GM12878 (cell line): ENCODE measurements at regions not wholly inside any gene's neighbourhood (a gene's known extent, or its start where the extent isn't known, plus 50 kb on each side); places are given as distances from the start of the nearest gene placed in this dataset.

Experiments
- ATAC-seq: fragments of 200-7000 bp; cut with Tn5 transposase; 3 replicates; pipeline ENCODE4 v1.9.1; 2020; ENCODE audit warnings: mild to moderate bottlenecking, moderate library complexity
- BruUV-seq: library from RNA; stranded (reverse); fragments of 400-500 nt; replicated peaks from 2 replicates; lab custom pipeline; 2021; lab: Mats Ljungman, UMichigan
- CTCF ChIA-PET: fragments of 300-600 bp; sonication (Branson Sonifier 250); formaldehyde crosslinking; extraction: SDS; loops from one replicate; lab custom pipeline; 2021; ENCODE audit warnings: inconsistent platforms; lab: Yijun Ruan, JAX
- POLR2A ChIA-PET: fragments of 350-600 bp; formaldehyde crosslinking; extraction: SDS; loops from one replicate; lab custom pipeline; 2021; ENCODE audit warnings: inconsistent platforms; lab: Charles Lee
- RAD21 ChIA-PET: fragments of 300-600 bp; sonication (Branson Sonifier 250); formaldehyde crosslinking; loops from one replicate; lab custom pipeline; 2023; ENCODE audit warnings: antibody characterized with exemption; ENCODE audit not compliant: unreplicated experiment; lab: Charles Lee
- SMC1A ChIA-PET: fragments of 300-600 bp; sonication (Branson Sonifier 250); formaldehyde crosslinking; loops from one replicate; lab custom pipeline; 2023; ENCODE audit not compliant: unreplicated experiment, uncharacterized antibody; lab: Charles Lee
- DNase-seq: peaks from one replicate; pipeline ENCODE4 v3.0.0-alpha.2; 2011; ENCODE audit warnings: low read depth, low spot score
- FAIRE-seq: peaks from 3 replicates; lab custom pipeline; 2011; peaks lifted over from hg19 to GRCh38; lab: Jason Lieb, UNC
- H2AFZ ChIP-seq: 2 replicates; pipeline ENCODE4 v1.6.0; 2011; ENCODE audit warnings: low read depth, low read length, control low read depth; ENCODE audit not compliant: control insufficient read depth
- H3K27ac ChIP-seq: 2 replicates; pipeline ENCODE4 v1.5.1; 2011; ENCODE audit warnings: control low read depth; ENCODE audit not compliant: control insufficient read depth, insufficient read depth
- H3K27me3 ChIP-seq, 2 experiments: replicated peaks in 1 of 2; 2 replicates each; pipeline versions ENCODE4 v1.6.0 to v1.6.1; 2011; ENCODE audit warnings: low read length in 1 of 2; ENCODE audit not compliant: control insufficient read depth in 2 of 2, insufficient read depth in 2 of 2
- H3K36me3 ChIP-seq, 2 experiments: 2 replicates each; pipeline ENCODE4 v1.5.1; 2011; ENCODE audit warnings: low read length in 1 of 2; ENCODE audit not compliant: control insufficient read depth in 2 of 2, insufficient read depth in 2 of 2
- H3K4me1 ChIP-seq: 2 replicates; pipeline ENCODE4 v1.6.1; 2011; ENCODE audit warnings: mild to moderate bottlenecking, low read length, moderate library complexity, mixed read lengths; ENCODE audit not compliant: control insufficient read depth, insufficient read depth
- H3K4me2 ChIP-seq: 2 replicates; pipeline ENCODE4 v1.6.0; 2011; ENCODE audit warnings: control low read depth; ENCODE audit not compliant: control insufficient read depth, insufficient read depth
- H3K4me3 ChIP-seq: fragments of 200-600 bp; sonication (generic); 2 replicates; pipeline ENCODE4 v1.5.1; 2016
- H3K79me2 ChIP-seq: 2 replicates; pipeline ENCODE4 v1.6.0; 2011; ENCODE audit warnings: low read length; ENCODE audit not compliant: control insufficient read depth, insufficient read depth
- H3K9ac ChIP-seq: 2 replicates; pipeline ENCODE4 v1.8.0; 2011; ENCODE audit warnings: low read length, control low read depth, mixed read lengths; ENCODE audit not compliant: control insufficient read depth, insufficient read depth
- H3K9me3 ChIP-seq: replicated peaks from 3 replicates; pipeline ENCODE4 v1.5.1; 2011; ENCODE audit warnings: mild to moderate bottlenecking, low read length; ENCODE audit not compliant: control insufficient read depth, insufficient read depth
- H4K20me1 ChIP-seq: 2 replicates; pipeline ENCODE4 v1.6.0; 2011; ENCODE audit not compliant: control insufficient read depth, insufficient read depth
- CHD2 ChIP-seq: IDR thresholded peaks from 2 replicates; pipeline ENCODE4 v1.6.1; 2011; ENCODE audit warnings: low read depth, low read length, improper control_type of control experiment, borderline replicate concordance
- JUND ChIP-seq: IDR thresholded peaks from 2 replicates; pipeline ENCODE4 v1.6.1; 2012; ENCODE audit warnings: low read depth, mild to moderate bottlenecking, low read length, improper control_type of control experiment, moderate library complexity
- MAX ChIP-seq: IDR thresholded peaks from 2 replicates; pipeline ENCODE4 v1.6.1; 2012; ENCODE audit warnings: low read depth, low read length, improper control_type of control experiment
- SUPT20H ChIP-seq: IDR thresholded peaks from 2 replicates; pipeline ENCODE4 v1.6.1; 2011; ENCODE audit warnings: low read depth, mild to moderate bottlenecking, low read length, moderate library complexity, borderline replicate concordance; ENCODE audit not compliant: control insufficient read depth
- ZNF217 ChIP-seq: fragments of 450-650 bp; IDR thresholded peaks from 2 replicates; pipeline ENCODE4 v1.6.1; 2017; ENCODE audit warnings: antibody characterized with exemption, mild to moderate bottlenecking
- WGBS: methylation state at CpG from one replicate; pipeline ENCODE4 v1.1.6; 2016; ENCODE audit warnings: low lambda C conversion rate; ENCODE audit not compliant: insufficient replicate concordance, insufficient coverage; ENCODE audit errors: missing lambda C conversion rate; 5-methylcytosine and 5-hydroxymethylcytosine counted together
- in situ Hi-C: fragments of 300-500 bp; cut with MboI; formaldehyde crosslinking; loops from 9 replicates; pipeline ENCODE4 v1.14.3; 2018; ENCODE audit warnings: mixed read lengths
- intact Hi-C: fragments of 100-400 bp; cut with micrococcal nuclease; formaldehyde crosslinking; loops from one replicate; pipeline ENCODE4 v1.14.2; 2022; ENCODE audit not compliant: unreplicated experiment

GRCh38 chr3:73204841-73205240 lies 143.4 kb downstream of the EBLN2 start:
- SMC1A ChIA-PET = no interaction called here
- H3K4me3 ChIP-seq = no peak overlapping the region

GRCh38 chr3:73206030-73206429 lies 144.6 kb downstream of the EBLN2 start:
- Histone ChIP-seq H3K27me3 (peaks cover 0 to under 1% of the 10 kb centered on the region in 2 experiments; a peak in 2 of 4 replicates), H2AFZ (no peak overlapping the region), H4K20me1 (no peaks in the 10 kb centered on the region), H3K36me3 (no peaks in the 10 kb centered on the region), H3K4me2 (no peak overlapping the region), H3K9ac (no peak overlapping the region), H3K9me3 (no peaks in the 10 kb centered on the region), H3K4me3 (no peak overlapping the region), H3K4me1 (no peaks in the 10 kb centered on the region), H3K27ac (no peak overlapping the region), H3K79me2 (no peaks in the 10 kb centered on the region)
- FAIRE-seq (no peak), ATAC-seq (no peak), DNase-seq (no peak)
- ChIA-PET SMC1A (interaction anchor here (1.0 kb wide), 1 partner anchor 8 kb away, joined by 4 read pairs; no protein-coding TSS in a partner anchor), RAD21 (no interaction called here), CTCF (no interaction called here), POLR2A (no interaction called here)
- intact Hi-C loops (loop anchor here (5.0 kb wide), 1 partner anchor 871 kb away; no protein-coding TSS in a partner anchor), in situ Hi-C loops (no loop called here)
- no TSS peak for BruUV-seq
- TF ChIP-seq JUND (no peak), MAX (no peak), ZNF217 (no peak), CHD2 (no peak)
- WGBS = 32% methylated on average over 5 of the region's 5 CpGs

More at GRCh38 chr3:73204841-73205240, 143.4 kb downstream of the EBLN2 start:
- H3K4me2 ChIP-seq = no peak overlapping the region
- ChIA-PET POLR2A (no interaction called here), RAD21 (no interaction called here), CTCF (no interaction called here)
- H3K27ac ChIP-seq = no peak overlapping the region
- no peaks in the 10 kb centered on the region for H3K9me3 ChIP-seq
- no peaks in the 10 kb centered on the region; a peak in 1 of 4 replicates for H3K27me3 ChIP-seq
- intact Hi-C loops (loop anchor here (5.0 kb wide), 1 partner anchor 872 kb away; no protein-coding TSS in a partner anchor), in situ Hi-C loops (no loop called here)
- no peaks in the 10 kb centered on the region for H4K20me1 ChIP-seq
- H3K79me2 ChIP-seq = no peaks in the 10 kb centered on the region
- FAIRE-seq (no peak), ATAC-seq (no peak), DNase-seq (no peak)
- no peaks in the 10 kb centered on the region for H3K4me1 ChIP-seq
- no peak for TF ChIP-seq SUPT20H
- no peaks in the 10 kb centered on the region for H3K36me3 ChIP-seq
- no peak overlapping the region for H2AFZ ChIP-seq
- no peak overlapping the region for H3K9ac ChIP-seq
- no TSS peak for BruUV-seq
